Stimulated activated memory B cell treated with anti-CD40 and anti-IgM and Interleukin-4, amounts not matched to agents 10 μg/mL and 1 μg/mL and 100 μg/mL, for 72 hours (primary cell): ENCODE measurements at regions not wholly inside any gene's neighbourhood (a gene's known extent, or its start where the extent isn't known, plus 50 kb on each side); places are given as distances from the start of the nearest gene placed in this dataset.
A peak's percentile ranks its signal among the peaks of the same experiment; 100 is the strongest.
"Not testable (repeated sequence)": the region's sequence is repeated elsewhere in the genome, so short reads cannot be mapped to it uniquely, and the experiment has no call there.

Source experiments
- ATAC-seq: fragments of 150-1000 bp; cut with Tn5 transposase; 2 replicates; pipeline ENCODE4 v1.10.0; 2021
- H3K27ac Mint-ChIP-seq: one replicate; pipeline ENCODE4 v1.8.0; 2022; ENCODE audit warnings: mild to moderate bottlenecking, mixed read lengths
- H3K27me3 Mint-ChIP-seq: one replicate; pipeline ENCODE4 v1.8.0; 2022; ENCODE audit warnings: mixed read lengths
- H3K36me3 Mint-ChIP-seq: one replicate; pipeline ENCODE4 v1.8.0; 2022; ENCODE audit warnings: mixed read lengths
- H3K4me1 Mint-ChIP-seq: one replicate; pipeline ENCODE4 v1.8.0; 2022; ENCODE audit warnings: mixed read lengths
- H3K4me3 Mint-ChIP-seq: one replicate; pipeline ENCODE4 v1.8.0; 2022; ENCODE audit warnings: mild to moderate bottlenecking, moderate library complexity, mixed read lengths
- H3K9me3 Mint-ChIP-seq: one replicate; pipeline ENCODE4 v1.8.0; 2022; ENCODE audit warnings: mixed read lengths

GRCh38 chr21:9837946-9838737 lies 683.2 kb upstream of the TPTE start:
- ATAC-seq = no peak
- Mint-ChIP-seq H3K4me3 (no peak overlapping the region), H3K36me3 (no peaks in the 10 kb centered on the region), H3K9me3 (peaks cover 9% of the 10 kb centered on the region), H3K27ac (no peak overlapping the region), H3K4me1 (no peaks in the 10 kb centered on the region), H3K27me3 (no peaks in the 10 kb centered on the region)

DNA sequence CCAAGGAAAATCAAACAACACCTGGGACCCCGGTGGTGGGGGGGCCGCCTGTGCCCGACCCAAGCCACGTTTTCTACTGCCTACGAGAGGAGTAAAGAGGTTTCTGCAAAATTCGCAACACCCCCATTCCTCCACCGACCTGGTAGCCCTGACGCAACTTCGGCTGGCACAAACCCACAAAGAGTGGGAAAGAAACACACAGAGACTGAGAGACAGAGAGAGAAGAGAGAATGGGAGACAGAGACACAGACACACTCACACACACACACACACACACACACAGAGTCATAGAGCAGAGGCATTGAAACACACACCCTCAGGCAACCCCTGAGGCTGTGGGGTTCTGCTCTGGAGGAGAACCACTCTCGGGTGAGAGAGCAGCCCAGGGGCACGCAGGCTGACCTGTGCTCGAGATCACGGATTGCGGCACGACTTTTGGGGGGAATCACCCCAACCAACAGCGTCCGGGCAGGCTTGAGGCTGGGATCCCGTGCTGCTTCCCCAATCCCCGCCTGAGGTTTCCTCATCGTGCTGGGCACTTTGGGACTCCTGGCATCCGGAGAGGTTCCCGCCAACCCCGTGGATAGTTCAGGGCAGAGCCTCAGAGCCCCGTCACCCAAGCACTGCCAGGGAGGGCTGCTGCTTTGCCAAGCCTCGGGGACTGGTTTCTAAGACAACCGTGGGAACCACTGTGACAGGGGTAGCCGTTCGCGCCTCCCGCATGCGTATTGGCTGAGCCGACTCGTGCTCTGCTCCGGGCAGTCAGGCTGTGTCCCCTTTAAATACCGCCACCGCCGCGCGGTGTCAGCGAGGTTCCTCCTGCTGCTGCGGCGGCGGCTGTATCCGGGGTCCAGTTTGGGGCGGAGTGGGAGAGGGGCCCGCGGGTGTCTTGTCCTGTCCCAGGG lies 682.4 kb upstream of the TPTE start:
- ATAC-seq = peak; percentile 58

DNA sequence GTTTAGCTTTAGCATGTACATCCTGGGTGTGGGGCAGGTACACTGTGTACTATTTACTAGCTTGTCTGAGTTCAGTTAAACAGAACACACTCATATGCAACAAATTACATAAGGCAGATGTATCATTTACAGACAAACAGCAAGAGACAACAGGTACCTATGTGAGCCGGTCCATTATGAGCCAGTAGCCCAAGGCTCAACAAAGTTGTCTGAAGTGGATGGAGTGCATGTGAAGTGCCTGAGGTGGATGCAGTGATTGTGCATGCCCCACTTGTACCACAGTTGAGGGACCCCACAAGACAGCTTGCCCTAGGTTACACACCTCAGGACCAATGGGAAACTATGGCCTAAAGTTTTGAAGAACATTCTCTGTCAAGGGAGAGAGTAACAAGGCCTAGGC lies 677.3 kb upstream of the TPTE start:
- H3K36me3 Mint-ChIP-seq, H3K4me1 Mint-ChIP-seq, H3K27me3 Mint-ChIP-seq, H3K9me3 Mint-ChIP-seq, ATAC-seq, H3K4me3 Mint-ChIP-seq, H3K27ac Mint-ChIP-seq: not testable (repeated sequence)

More for the DNA sequence above, 682.4 kb upstream of the TPTE start:
- Mint-ChIP-seq H3K27ac (no peak overlapping the region), H3K9me3 (peaks cover 9% of the 10 kb centered on the region), H3K4me1 (no peaks in the 10 kb centered on the region), H3K27me3 (no peaks in the 10 kb centered on the region), H3K36me3 (no peaks in the 10 kb centered on the region), H3K4me3 (no peak overlapping the region)

DNA sequence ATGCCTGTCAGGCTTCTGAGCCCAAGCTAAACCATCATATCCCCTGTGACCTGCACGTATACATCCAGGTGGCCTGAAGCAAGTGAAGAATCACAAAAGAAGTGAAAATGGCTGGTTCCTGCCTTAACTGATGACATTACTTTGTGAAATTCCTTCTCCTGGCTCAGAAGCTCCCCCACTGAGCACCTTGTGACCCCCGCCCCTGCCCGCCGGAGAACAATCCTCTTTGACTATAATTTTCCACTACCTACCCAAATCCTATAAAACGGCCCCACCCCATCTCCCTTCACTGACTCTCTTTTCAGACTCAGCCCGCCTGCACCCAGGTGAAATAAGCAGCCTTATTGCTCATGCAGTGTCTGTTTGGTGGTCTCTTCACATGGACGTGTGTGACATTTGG lies 673.9 kb upstream of the TPTE start:
- not testable (repeated sequence) for H3K4me1 Mint-ChIP-seq, ATAC-seq, H3K36me3 Mint-ChIP-seq, H3K9me3 Mint-ChIP-seq, H3K27ac Mint-ChIP-seq, H3K4me3 Mint-ChIP-seq, H3K27me3 Mint-ChIP-seq

GRCh38 chr21:9851166-9851565 lies 670.2 kb upstream of the TPTE start:
- H3K27me3 Mint-ChIP-seq, H3K9me3 Mint-ChIP-seq, H3K4me1 Mint-ChIP-seq, ATAC-seq, H3K36me3 Mint-ChIP-seq, H3K27ac Mint-ChIP-seq, H3K4me3 Mint-ChIP-seq: not testable (repeated sequence)

- not testable (repeated sequence) for H3K9me3 Mint-ChIP-seq, H3K4me1 Mint-ChIP-seq, H3K4me3 Mint-ChIP-seq, H3K36me3 Mint-ChIP-seq, ATAC-seq, H3K27ac Mint-ChIP-seq, H3K27me3 Mint-ChIP-seq
These were observed 669.7 kb upstream of the TPTE start for GRCh38 chr21:9851695-9852094.

GRCh38 chr21:9857563-9857962 lies 663.8 kb upstream of the TPTE start:
- H3K27ac Mint-ChIP-seq, H3K4me1 Mint-ChIP-seq, H3K27me3 Mint-ChIP-seq, ATAC-seq, H3K36me3 Mint-ChIP-seq, H3K4me3 Mint-ChIP-seq: not testable (repeated sequence)
- peaks cover 11% of the 10 kb centered on the region for H3K9me3 Mint-ChIP-seq

DNA sequence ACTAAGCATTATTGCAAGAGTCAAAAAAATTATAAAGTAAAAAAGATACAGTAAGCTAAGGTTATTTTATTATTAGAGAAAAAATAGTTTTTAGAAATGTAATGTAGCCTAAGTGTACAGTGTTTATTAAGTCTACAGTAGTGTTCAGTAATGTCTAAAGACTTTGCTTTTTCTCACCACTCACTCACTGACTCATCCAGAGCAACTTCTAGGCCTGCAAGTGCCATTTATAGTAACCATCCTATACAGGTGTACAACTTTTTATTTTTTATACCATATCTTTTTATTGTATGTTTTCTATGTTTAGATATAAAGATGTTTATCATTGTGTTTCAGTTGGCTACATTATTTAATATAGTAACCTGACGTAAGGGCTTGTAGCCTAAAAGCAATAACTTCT lies 661.5 kb upstream of the TPTE start:
- H3K4me3 Mint-ChIP-seq, H3K4me1 Mint-ChIP-seq, H3K36me3 Mint-ChIP-seq, H3K27ac Mint-ChIP-seq, H3K27me3 Mint-ChIP-seq, ATAC-seq: not testable (repeated sequence)
- H3K9me3 Mint-ChIP-seq = peaks cover 16% of the 10 kb centered on the region

GRCh38 chr21:9862456-9862855 lies 658.9 kb upstream of the TPTE start:
- peaks cover 12% of the 10 kb centered on the region for H3K9me3 Mint-ChIP-seq
- H3K27ac Mint-ChIP-seq, H3K4me1 Mint-ChIP-seq, H3K36me3 Mint-ChIP-seq, H3K4me3 Mint-ChIP-seq, H3K27me3 Mint-ChIP-seq, ATAC-seq: not testable (repeated sequence)

GRCh38 chr21:9867815-9868214 lies 653.6 kb upstream of the TPTE start:
- not testable (repeated sequence) for H3K4me3 Mint-ChIP-seq, H3K27me3 Mint-ChIP-seq, H3K4me1 Mint-ChIP-seq, H3K36me3 Mint-ChIP-seq, H3K27ac Mint-ChIP-seq, H3K9me3 Mint-ChIP-seq, ATAC-seq

DNA sequence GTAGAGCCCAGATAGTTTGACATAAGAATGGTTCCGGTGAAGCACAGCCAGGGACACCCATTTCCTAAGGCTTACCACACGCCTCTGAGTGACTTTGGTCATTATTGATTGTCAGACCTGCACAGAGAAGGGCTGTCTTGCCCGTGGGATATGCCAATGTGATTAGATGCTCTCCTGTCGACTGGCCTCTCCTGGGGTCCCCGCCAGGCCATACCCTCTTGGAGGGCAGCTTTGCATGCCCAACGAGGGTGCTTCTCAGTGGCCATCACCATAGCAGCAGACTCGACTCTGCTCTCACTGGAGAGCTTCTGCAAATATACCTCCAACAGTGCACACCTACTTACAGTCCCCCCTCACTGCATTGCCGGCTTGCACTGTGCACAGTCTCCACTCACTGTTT lies 648.3 kb upstream of the TPTE start:
- not testable (repeated sequence) for ATAC-seq, H3K4me1 Mint-ChIP-seq

DNA sequence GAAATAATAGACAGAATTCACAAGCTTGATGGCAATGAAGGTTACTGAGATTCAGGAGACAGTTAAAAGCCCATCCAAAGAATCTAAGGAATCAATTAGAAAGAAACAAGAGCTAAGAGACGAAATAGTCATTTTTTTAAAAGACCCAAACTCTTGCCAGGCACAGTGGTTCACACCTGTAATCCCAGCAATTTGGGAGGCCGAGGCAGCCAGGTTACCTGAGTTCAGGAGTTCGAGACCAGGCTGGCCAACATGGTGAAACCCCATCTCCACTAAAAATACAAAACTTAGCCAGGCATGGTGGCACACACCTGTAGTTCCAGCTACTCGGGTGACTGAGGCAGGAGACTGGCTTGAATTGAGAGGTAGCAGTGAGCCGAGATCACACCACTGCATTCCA lies 647.2 kb upstream of the TPTE start:
- H3K27ac Mint-ChIP-seq, ATAC-seq, H3K27me3 Mint-ChIP-seq, H3K4me1 Mint-ChIP-seq, H3K4me3 Mint-ChIP-seq, H3K9me3 Mint-ChIP-seq, H3K36me3 Mint-ChIP-seq: not testable (repeated sequence)

More for the DNA sequence above, 648.3 kb upstream of the TPTE start:
- not testable (repeated sequence) for H3K27ac Mint-ChIP-seq, H3K36me3 Mint-ChIP-seq, H3K9me3 Mint-ChIP-seq, H3K27me3 Mint-ChIP-seq, H3K4me3 Mint-ChIP-seq

DNA sequence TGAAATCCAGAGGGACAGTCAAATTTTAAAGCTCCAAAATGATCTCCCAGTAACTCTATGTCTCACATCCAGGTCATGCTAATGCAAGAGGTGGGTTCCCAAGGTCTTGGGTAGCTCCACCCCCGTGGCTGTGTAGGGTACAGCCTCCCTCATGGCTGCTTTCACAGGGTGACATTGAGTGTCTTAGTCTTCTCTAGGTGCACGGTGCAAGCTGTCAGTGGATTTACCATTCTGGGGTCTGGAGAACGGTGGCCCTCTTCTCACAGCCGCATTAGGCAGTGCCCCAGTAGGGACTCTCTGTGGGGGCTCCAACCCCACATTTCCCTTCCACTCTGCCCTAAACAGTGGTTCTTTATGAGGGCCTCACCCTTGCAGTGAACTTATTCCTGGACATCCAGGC lies 640.0 kb upstream of the TPTE start:
- ATAC-seq, H3K4me1 Mint-ChIP-seq, H3K27ac Mint-ChIP-seq, H3K4me3 Mint-ChIP-seq, H3K27me3 Mint-ChIP-seq, H3K36me3 Mint-ChIP-seq: not testable (repeated sequence)
- H3K9me3 Mint-ChIP-seq = peaks cover 12% of the 10 kb centered on the region

- peaks cover 12% of the 10 kb centered on the region for H3K9me3 Mint-ChIP-seq
- not testable (repeated sequence) for H3K4me3 Mint-ChIP-seq, H3K27me3 Mint-ChIP-seq, H3K4me1 Mint-ChIP-seq, H3K27ac Mint-ChIP-seq, H3K36me3 Mint-ChIP-seq
- ATAC-seq = peak; percentile 67
These were observed 638.3 kb upstream of the TPTE start for GRCh38 chr21:9883047-9883446.

DNA sequence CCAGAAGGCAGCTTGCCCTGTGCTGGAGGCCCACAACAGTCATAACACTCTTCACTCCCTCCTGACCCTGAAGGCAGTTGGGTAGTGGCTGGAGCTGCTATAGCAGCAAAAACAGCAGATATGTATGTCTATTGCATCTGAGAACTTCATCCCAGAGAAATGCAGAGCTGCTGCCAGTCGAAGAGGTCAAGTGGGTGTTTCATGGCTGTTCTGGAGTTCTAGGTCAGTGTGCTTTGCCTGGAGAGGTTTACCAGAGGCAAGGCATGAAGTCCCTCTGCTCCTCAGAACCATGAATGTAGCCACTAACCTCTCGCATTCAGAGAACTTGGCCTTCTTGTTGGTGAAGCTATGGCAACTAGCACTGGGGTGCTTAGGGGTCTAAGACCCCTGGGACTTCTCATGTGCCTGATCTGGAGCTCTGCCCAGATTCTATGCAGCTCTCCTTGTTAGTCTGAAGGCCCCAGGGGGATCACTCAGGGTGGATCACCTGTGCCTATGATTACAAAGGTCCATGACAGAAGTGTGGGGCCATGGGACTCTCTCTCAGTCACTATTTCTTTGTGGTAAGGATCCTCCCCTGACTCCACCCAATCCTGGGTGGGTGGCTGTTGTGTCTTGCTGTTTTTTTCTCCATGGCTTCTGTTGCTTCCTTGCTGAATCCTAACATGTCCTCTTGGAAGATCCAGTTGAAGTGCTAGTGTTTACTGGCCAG lies 637.7 kb upstream of the TPTE start:
- not testable (repeated sequence) for ATAC-seq, H3K4me1 Mint-ChIP-seq, H3K27me3 Mint-ChIP-seq, H3K36me3 Mint-ChIP-seq, H3K4me3 Mint-ChIP-seq, H3K27ac Mint-ChIP-seq
- peaks cover 12% of the 10 kb centered on the region for H3K9me3 Mint-ChIP-seq
